OCI-LY7 (cell line): ENCODE measurements at regions not wholly inside any gene's neighbourhood (a gene's known extent, or its start where the extent isn't known, plus 50 kb on each side); places are given as distances from the start of the nearest gene placed in this dataset.

Source experiments
- BruUV-seq: library from RNA; stranded (reverse); fragments of 400-500 nt; replicated peaks from 2 replicates; lab custom pipeline; 2021; lab: Mats Ljungman, UMichigan
- CTCF ChIA-PET: fragments of 300-600 bp; sonication (Branson Sonifier 250); formaldehyde crosslinking; loops from one replicate; lab custom pipeline; 2022; ENCODE audit warnings: antibody characterized with exemption; ENCODE audit not compliant: unreplicated experiment; lab: Charles Lee
- POLR2A ChIA-PET: fragments of 300-600 bp; sonication (Branson Sonifier 250); formaldehyde crosslinking; loops from one replicate; lab custom pipeline; 2022; ENCODE audit warnings: antibody characterized with exemption; lab: Charles Lee
- DNase-seq: peaks from one replicate; pipeline ENCODE4 v3.0.0-alpha.2; 2015; ENCODE audit warnings: low spot score
- H2AFZ ChIP-seq: fragments of 200-600 bp; sonication (generic), shearing (Covaris generic); 2 replicates; pipeline ENCODE4 v1.6.1; 2014; ENCODE audit warnings: mild to moderate bottlenecking, antibody characterized with exemption, low read length, moderate library complexity
- H3K27ac ChIP-seq: fragments of 200-600 bp; sonication (generic); 2 replicates; pipeline ENCODE4 v1.5.1; 2014; ENCODE audit warnings: mixed run types, low read depth, mild to moderate bottlenecking, moderate library complexity, low read length, inconsistent platforms; ENCODE audit not compliant: poor library complexity, severe bottlenecking
- H3K36me3 ChIP-seq: fragments of 200-600 bp; sonication (generic); 2 replicates; pipeline ENCODE4 v1.6.1; 2014; ENCODE audit warnings: mild to moderate bottlenecking, antibody characterized with exemption, low read length, moderate library complexity, mixed read lengths; ENCODE audit not compliant: insufficient read depth
- H3K4me1 ChIP-seq: fragments of 200-600 bp; sonication (generic); 2 replicates; pipeline ENCODE4 v1.5.1; 2014; ENCODE audit warnings: mild to moderate bottlenecking, low read length; ENCODE audit not compliant: insufficient read depth, poor library complexity, severe bottlenecking
- H3K4me2 ChIP-seq: fragments of 200-600 bp; sonication (generic); 2 replicates; pipeline ENCODE4 v1.6.1; 2014; ENCODE audit warnings: mild to moderate bottlenecking, low read length
- H3K4me3 ChIP-seq: fragments of 200-600 bp; sonication (generic); 2 replicates; pipeline ENCODE4 v1.5.1; 2014; ENCODE audit warnings: mild to moderate bottlenecking, low read depth, low read length; ENCODE audit not compliant: poor library complexity, severe bottlenecking
- H3K79me2 ChIP-seq: fragments of 200-600 bp; sonication (generic); 2 replicates; pipeline ENCODE4 v1.6.1; 2016; ENCODE audit warnings: low read depth, mild to moderate bottlenecking, low read length, moderate library complexity, mixed read lengths; ENCODE audit not compliant: insufficient read depth
- H3K9me2 ChIP-seq: fragments of 200-600 bp; sonication (generic); 2 replicates; pipeline ENCODE4 v1.6.1; 2016; ENCODE audit warnings: mild to moderate bottlenecking, low read length, mixed read lengths; ENCODE audit not compliant: insufficient read depth
- H3K9me3 ChIP-seq: fragments of 200-600 bp; sonication (generic); 2 replicates; pipeline ENCODE4 v1.6.1; 2014; ENCODE audit warnings: mild to moderate bottlenecking, mixed run types, low read length, mixed read lengths
- H4K20me1 ChIP-seq: fragments of 200-600 bp; sonication (generic); 2 replicates; pipeline ENCODE4 v1.6.1; 2014; ENCODE audit warnings: mild to moderate bottlenecking, antibody characterized with exemption, low read length, moderate library complexity, mixed read lengths; ENCODE audit not compliant: insufficient read depth
- EZH2phosphoT487 ChIP-seq: fragments of 200-600 bp; sonication (generic); IDR thresholded peaks from 2 replicates; pipeline ENCODE4 v1.6.1; 2018; ENCODE audit warnings: low read depth, borderline replicate concordance, mild to moderate bottlenecking, mixed run types, antibody characterized with exemption, low read length, moderate library complexity, mixed read lengths
- intact Hi-C: fragments of 100-400 bp; cut with micrococcal nuclease; formaldehyde crosslinking; loops from one replicate; pipeline ENCODE4 v1.10.0; 2022; ENCODE audit not compliant: unreplicated experiment
- TF ChIP-seq, protein P1 (sequence below): fragments of 200-600 bp; sonication (generic); conservative IDR thresholded peaks from 2 replicates; pipeline ENCODE4 v1.5.1; 2014; ENCODE audit warnings: mild to moderate bottlenecking, antibody characterized with exemption, low read length, moderate library complexity, mixed read lengths

DNA sequence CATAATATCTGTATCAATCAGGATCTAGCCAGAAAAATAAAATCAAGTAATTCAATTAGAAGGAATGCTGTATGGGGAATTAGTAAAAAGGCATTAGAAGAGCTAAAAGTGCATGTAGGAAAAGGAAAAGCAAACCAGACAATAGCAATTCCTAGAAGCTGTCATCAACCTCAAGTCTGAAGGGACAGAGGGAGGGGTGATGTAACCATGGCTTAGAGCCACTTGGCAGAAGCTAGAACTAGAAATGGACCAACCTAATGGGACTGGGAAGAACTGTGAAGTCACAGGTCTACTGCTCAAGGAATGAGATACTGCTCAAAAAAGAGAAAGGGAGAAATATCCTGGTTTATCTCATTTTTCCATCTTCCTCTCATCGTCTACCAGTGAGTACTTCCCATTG is 590.7 kb upstream of the SGO1 start:
- BruUV-seq, result no TSS peak
- no peak for DNase-seq
- H3K36me3 ChIP-seq, result no peaks in the 10 kb centered on the region
- ChIA-PET CTCF (no interaction called here), POLR2A (interaction anchor here (0.6 kb wide), 1 partner anchor 200 kb away, joined by 3 read pairs; no protein-coding TSS in a partner anchor)
- no peaks in the 10 kb centered on the region for H4K20me1 ChIP-seq
- no peak overlapping the region for H3K27ac ChIP-seq
- H3K9me3 ChIP-seq, result no peaks in the 10 kb centered on the region
- TF ChIP-seq, protein P1, sequence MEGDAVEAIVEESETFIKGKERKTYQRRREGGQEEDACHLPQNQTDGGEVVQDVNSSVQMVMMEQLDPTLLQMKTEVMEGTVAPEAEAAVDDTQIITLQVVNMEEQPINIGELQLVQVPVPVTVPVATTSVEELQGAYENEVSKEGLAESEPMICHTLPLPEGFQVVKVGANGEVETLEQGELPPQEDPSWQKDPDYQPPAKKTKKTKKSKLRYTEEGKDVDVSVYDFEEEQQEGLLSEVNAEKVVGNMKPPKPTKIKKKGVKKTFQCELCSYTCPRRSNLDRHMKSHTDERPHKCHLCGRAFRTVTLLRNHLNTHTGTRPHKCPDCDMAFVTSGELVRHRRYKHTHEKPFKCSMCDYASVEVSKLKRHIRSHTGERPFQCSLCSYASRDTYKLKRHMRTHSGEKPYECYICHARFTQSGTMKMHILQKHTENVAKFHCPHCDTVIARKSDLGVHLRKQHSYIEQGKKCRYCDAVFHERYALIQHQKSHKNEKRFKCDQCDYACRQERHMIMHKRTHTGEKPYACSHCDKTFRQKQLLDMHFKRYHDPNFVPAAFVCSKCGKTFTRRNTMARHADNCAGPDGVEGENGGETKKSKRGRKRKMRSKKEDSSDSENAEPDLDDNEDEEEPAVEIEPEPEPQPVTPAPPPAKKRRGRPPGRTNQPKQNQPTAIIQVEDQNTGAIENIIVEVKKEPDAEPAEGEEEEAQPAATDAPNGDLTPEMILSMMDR, result no peak
- TF ChIP-seq EZH2phosphoT487, result no peak
- H2AFZ ChIP-seq, result no peak overlapping the region
- no peaks in the 10 kb centered on the region; the same call in 1 of the 2 replicates for H3K9me2 ChIP-seq
- no peaks in the 10 kb centered on the region for H3K4me1 ChIP-seq
- intact Hi-C loops, result no loop called here
- no peak overlapping the region for H3K4me2 ChIP-seq
- no peak overlapping the region for H3K4me3 ChIP-seq
- no peaks in the 10 kb centered on the region for H3K79me2 ChIP-seq

DNA sequence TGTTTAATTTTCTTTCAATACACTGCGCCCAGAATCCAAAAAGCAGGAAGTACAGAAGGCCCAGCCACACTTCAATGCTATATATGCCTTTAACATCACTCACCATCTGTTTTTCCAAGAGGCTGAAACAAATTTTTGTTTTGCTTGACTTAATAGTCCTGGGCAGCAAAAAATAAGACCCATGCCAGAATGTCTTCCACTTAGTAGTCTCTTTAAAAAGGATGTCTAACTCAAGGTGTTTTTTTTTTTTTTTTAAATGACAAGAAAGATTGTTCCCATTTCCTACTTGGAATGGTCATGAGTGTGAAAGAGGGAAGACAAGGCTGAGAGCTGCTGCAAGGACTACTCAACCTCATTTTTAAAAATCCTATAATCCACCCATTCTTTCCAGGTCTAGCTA is 590.3 kb upstream of the SGO1 start:
- Histone ChIP-seq H4K20me1 (no peaks in the 10 kb centered on the region), H3K9me2 (no peaks in the 10 kb centered on the region; the same call in 1 of the 2 replicates), H3K79me2 (no peaks in the 10 kb centered on the region), H3K36me3 (no peaks in the 10 kb centered on the region), H3K9me3 (no peaks in the 10 kb centered on the region), H3K4me1 (no peaks in the 10 kb centered on the region), H3K27ac (no peak overlapping the region), H3K4me2 (no peak overlapping the region), H3K4me3 (no peak overlapping the region), H2AFZ (no peak overlapping the region)
- intact Hi-C loops, result no loop called here
- DNase-seq, result no peak
- POLR2A ChIA-PET, result interaction anchor here (0.6 kb wide), 1 partner anchor 200 kb away, joined by 3 read pairs; no protein-coding TSS in a partner anchor
- CTCF ChIA-PET, result no interaction called here
- BruUV-seq, result no TSS peak
- TF ChIP-seq, protein P1, result no peak
- no peak for TF ChIP-seq EZH2phosphoT487

DNA sequence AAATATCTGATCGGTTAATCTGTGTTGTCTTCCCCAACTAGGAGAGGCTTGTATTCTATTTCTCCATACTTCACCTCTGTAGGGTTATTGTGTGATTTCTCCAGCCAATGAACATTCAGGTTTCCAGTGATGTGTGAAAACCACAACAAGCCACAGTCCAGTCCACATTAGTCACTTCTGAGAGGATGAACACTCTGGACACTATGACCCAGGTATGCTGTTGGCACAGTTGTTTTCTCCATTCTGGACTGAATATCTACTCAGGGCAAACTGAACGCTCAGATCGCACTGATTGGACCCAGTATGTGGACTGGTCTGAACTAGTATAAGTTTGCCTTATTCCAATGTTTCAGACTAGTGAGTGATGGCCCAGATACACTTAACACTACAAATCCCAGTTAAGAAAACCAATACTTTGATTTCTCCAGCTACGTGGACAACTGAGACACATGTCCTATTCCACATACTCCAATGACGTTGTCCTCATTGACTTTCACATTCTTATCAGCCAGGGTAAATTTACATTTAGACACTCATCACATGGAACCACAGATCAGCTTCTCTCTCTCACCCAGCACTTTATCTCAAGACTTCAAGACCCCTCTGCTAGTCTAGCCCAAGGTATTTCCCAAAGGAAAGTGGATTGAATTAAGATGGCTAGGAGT is 587.4 kb upstream of the SGO1 start:
- no peak for DNase-seq
- POLR2A ChIA-PET, result no interaction called here
- no TSS peak for BruUV-seq
- no peak overlapping the region for H3K4me3 ChIP-seq
- H3K9me2 ChIP-seq, result no peaks in the 10 kb centered on the region
- no peaks in the 10 kb centered on the region for H4K20me1 ChIP-seq
- no peaks in the 10 kb centered on the region for H3K4me1 ChIP-seq
- no peak overlapping the region for H3K27ac ChIP-seq
- TF ChIP-seq, protein P1, result no peak
- no peak for TF ChIP-seq EZH2phosphoT487
- no peaks in the 10 kb centered on the region for H3K36me3 ChIP-seq
- H3K9me3 ChIP-seq, result no peaks in the 10 kb centered on the region
- CTCF ChIA-PET, result no interaction called here
- H2AFZ ChIP-seq, result no peak overlapping the region
- no peaks in the 10 kb centered on the region for H3K79me2 ChIP-seq
- intact Hi-C loops, result no loop called here
- no peak overlapping the region for H3K4me2 ChIP-seq
